SK-N-MC (cell line): ENCODE measurements at regions not wholly inside any gene's neighbourhood (a gene's known extent, or its start where the extent isn't known, plus 50 kb on each side); places are given as distances from the start of the nearest gene placed in this dataset.

Experiments
- EZH2 ChIP-seq: fragments of 200-600 bp; sonication (generic); IDR thresholded peaks from one replicate; pipeline ENCODE4 v1.6.1; 2017; ENCODE audit warnings: antibody characterized with exemption
- FOXP2 ChIP-seq: optimal IDR thresholded peaks from 2 replicates; pipeline ENCODE3; 2011; ENCODE audit warnings: mild to moderate bottlenecking, moderate library complexity; ENCODE audit not compliant: insufficient read depth; ENCODE audit errors: extremely low read length, control extremely low read depth
- POLR2AphosphoS5 ChIP-seq: IDR thresholded peaks from 2 replicates; pipeline ENCODE4 v1.6.1; 2012; ENCODE audit warnings: mild to moderate bottlenecking, low read depth, low read length, borderline replicate concordance

GRCh38 chr5:108629779-108630528, 117.7 kb upstream of the FER start:
- TF ChIP-seq EZH2 = no peak
- no peak for TF ChIP-seq FOXP2
- no peak for TF ChIP-seq POLR2AphosphoS5
